MM.1S (cell line): ENCODE measurements at regions not wholly inside any gene's neighbourhood (a gene's known extent, or its start where the extent isn't known, plus 50 kb on each side); places are given as distances from the start of the nearest gene placed in this dataset.

Experiments used
- DNase-seq: peaks from one replicate; pipeline ENCODE4 v3.0.0-alpha.2; 2015
- H2AFZ ChIP-seq: fragments of 300-600 bp; sonication (generic); 2 replicates; pipeline ENCODE4 v1.6.0; 2016; ENCODE audit warnings: antibody characterized with exemption, low read length
- H3F3A ChIP-seq: fragments of 300-600 bp; sonication (generic); 2 replicates; pipeline ENCODE4 v1.6.1; 2016; ENCODE audit warnings: mild to moderate bottlenecking, antibody characterized with exemption, low read length, moderate library complexity, mixed read lengths; ENCODE audit not compliant: insufficient read depth
- H3K27ac ChIP-seq: fragments of 300-600 bp; sonication (generic); 2 replicates; pipeline ENCODE4 v1.5.1; 2016; ENCODE audit warnings: mild to moderate bottlenecking, low read length
- H3K27me3 ChIP-seq: fragments of 300-600 bp; sonication (generic); replicated peaks from 2 replicates; pipeline ENCODE4 v1.6.0; 2016; ENCODE audit warnings: low read length; ENCODE audit not compliant: insufficient read depth
- H3K36me3 ChIP-seq: fragments of 300-600 bp; sonication (generic); replicated peaks from 2 replicates; pipeline ENCODE4 v1.6.1; 2016; ENCODE audit warnings: mild to moderate bottlenecking, low read length, mixed read lengths; ENCODE audit not compliant: insufficient read depth
- H3K4me1 ChIP-seq: fragments of 300-600 bp; sonication (generic); 2 replicates; pipeline ENCODE4 v1.6.1; 2016; ENCODE audit warnings: low read length, mixed read lengths
- H3K4me2 ChIP-seq: fragments of 300-600 bp; sonication (generic); 2 replicates; pipeline ENCODE4 v1.6.0; 2016; ENCODE audit warnings: low read depth, low read length
- H3K4me3 ChIP-seq: fragments of 300-600 bp; sonication (generic); 2 replicates; pipeline ENCODE4 v1.5.1; 2016; ENCODE audit warnings: low read length, mixed read lengths
- H3K79me2 ChIP-seq: fragments of 300-600 bp; sonication (generic); 2 replicates; pipeline ENCODE4 v1.6.1; 2016; ENCODE audit warnings: mixed run types, low read length, mixed read lengths
- H3K9ac ChIP-seq: fragments of 300-600 bp; sonication (generic); 2 replicates; pipeline ENCODE4 v1.6.1; 2016; ENCODE audit warnings: low read length, mixed read lengths
- H3K9me2 ChIP-seq: fragments of 300-600 bp; sonication (generic); replicated peaks from 2 replicates; pipeline ENCODE4 v1.6.1; 2016; ENCODE audit warnings: mild to moderate bottlenecking, low read length, mixed read lengths; ENCODE audit not compliant: insufficient read depth
- H3K9me3 ChIP-seq: fragments of 300-600 bp; sonication (generic); replicated peaks from 2 replicates; pipeline ENCODE4 v1.6.1; 2016; ENCODE audit warnings: mild to moderate bottlenecking, low read length, mixed read lengths; ENCODE audit not compliant: insufficient read depth
- H4K20me1 ChIP-seq: fragments of 300-600 bp; sonication (generic); 2 replicates; pipeline ENCODE4 v1.6.1; 2016; ENCODE audit warnings: mild to moderate bottlenecking, low read length, moderate library complexity, mixed read lengths; ENCODE audit not compliant: insufficient read depth
- CTCF ChIP-seq: fragments of 300-600 bp; sonication (generic); IDR thresholded peaks from 2 replicates; pipeline ENCODE4 v1.5.1; 2016; ENCODE audit warnings: antibody characterized with exemption, low read length, mixed read lengths
- EZH2 ChIP-seq: fragments of 300-600 bp; sonication (generic); optimal IDR thresholded peaks from 2 replicates; pipeline ENCODE3; 2017; ENCODE audit warnings: low read depth, mild to moderate bottlenecking, antibody characterized with exemption, low read length, mixed read lengths
- EZH2phosphoT487 ChIP-seq: fragments of 300-600 bp; sonication (generic); IDR thresholded peaks from 2 replicates; pipeline ENCODE4 v1.6.1; 2018; ENCODE audit warnings: antibody characterized with exemption, low read length

GRCh38 chr4:176858839-176859238, 66.1 kb upstream of the VEGFC start:
- Histone ChIP-seq H3K36me3 (no peaks in the 10 kb centered on the region), H3K27me3 (no peaks in the 10 kb centered on the region), H3K9me2 (no peaks in the 10 kb centered on the region), H3K4me2 (no peak overlapping the region), H3K27ac (no peak overlapping the region), H4K20me1 (no peaks in the 10 kb centered on the region), H2AFZ (no peak overlapping the region), H3K9me3 (no peaks in the 10 kb centered on the region), H3K79me2 (no peaks in the 10 kb centered on the region), H3F3A (no peaks in the 10 kb centered on the region), H3K9ac (no peak overlapping the region), H3K4me1 (no peaks in the 10 kb centered on the region), H3K4me3 (no peak overlapping the region)
- DNase-seq, result no peak
- no peak for TF ChIP-seq CTCF
- no peak for TF ChIP-seq EZH2
- TF ChIP-seq EZH2phosphoT487, result no peak

- no peak for DNase-seq
- no peak for TF ChIP-seq EZH2phosphoT487
- TF ChIP-seq CTCF, result no peak
- no peak for TF ChIP-seq EZH2
Observed at GRCh38 chr4:176864238-176864637, 71.5 kb upstream of the VEGFC start.

GRCh38 chr4:176868676-176869075, 76.0 kb upstream of the VEGFC start:
- Histone ChIP-seq H3K9me3 (no peaks in the 10 kb centered on the region; the same call in 1 of the 2 replicates), H3K4me1 (peaks cover 5% of the 10 kb centered on the region; the same call in 1 of the 2 replicates), H3K9me2 (no peaks in the 10 kb centered on the region), H3K4me2 (0 out of 2 replicates have a peak overlapping the region, but pooled peaks have one; percentile 10), H2AFZ (no peak overlapping the region), H3K9ac (no peak overlapping the region), H3F3A (no peaks in the 10 kb centered on the region), H3K79me2 (no peaks in the 10 kb centered on the region), H3K36me3 (no peaks in the 10 kb centered on the region), H4K20me1 (no peaks in the 10 kb centered on the region), H3K4me3 (no peak overlapping the region), H3K27ac (no peak overlapping the region), H3K27me3 (no peaks in the 10 kb centered on the region)
- peak; percentile 50 for DNase-seq
- no peak for TF ChIP-seq EZH2phosphoT487
- TF ChIP-seq EZH2, result no peak
- no peak for TF ChIP-seq CTCF

More at GRCh38 chr4:176864238-176864637, 71.5 kb upstream of the VEGFC start:
- no peak overlapping the region for H3K4me2 ChIP-seq
- no peaks in the 10 kb centered on the region for H3K9me2 ChIP-seq
- no peaks in the 10 kb centered on the region for H3K36me3 ChIP-seq
- H3F3A ChIP-seq, result no peaks in the 10 kb centered on the region
- no peaks in the 10 kb centered on the region for H4K20me1 ChIP-seq
- H2AFZ ChIP-seq, result no peak overlapping the region
- H3K9me3 ChIP-seq, result no peaks in the 10 kb centered on the region; the same call in 1 of the 2 replicates
- H3K27me3 ChIP-seq, result no peaks in the 10 kb centered on the region
- no peaks in the 10 kb centered on the region for H3K79me2 ChIP-seq
- H3K4me3 ChIP-seq, result no peak overlapping the region
- peaks cover 5% of the 10 kb centered on the region; the same call in 1 of the 2 replicates for H3K4me1 ChIP-seq
- H3K9ac ChIP-seq, result no peak overlapping the region
- H3K27ac ChIP-seq, result no peak overlapping the region
